SK-N-SH treated with all-trans-retinoic acid at 6 μM for 48 hours (cell line): ENCODE measurements at regions not wholly inside any gene's neighbourhood (a gene's known extent, or its start where the extent isn't known, plus 50 kb on each side); places are given as distances from the start of the nearest gene placed in this dataset.
"Not testable (repeated sequence)": the region's sequence is repeated elsewhere in the genome, so short reads cannot be mapped to it uniquely, and the experiment has no call there.

Experiments used
- ATAC-seq: fragments of 200-7000 bp; cut with Tn5 transposase; 3 replicates; pipeline ENCODE4 v1.9.1; 2020; ENCODE audit warnings: mild to moderate bottlenecking, moderate library complexity
- ARNTL ChIP-seq: fragments of 450-650 bp; formaldehyde crosslinking; IDR thresholded peaks from 2 replicates; pipeline ENCODE4 v1.5.0; 2020; ENCODE audit warnings: low read depth, mild to moderate bottlenecking, moderate library complexity, borderline replicate concordance
- BACH2 ChIP-seq: fragments of 250-450 bp; sonication (Bioruptor Pico); IDR thresholded peaks from 2 replicates; pipeline ENCODE4 v1.9.0; 2021; ENCODE audit warnings: mild to moderate bottlenecking, borderline replicate concordance
- CSRNP3 ChIP-seq: fragments of 250-450 bp; sonication (Bioruptor Pico); IDR thresholded peaks from 2 replicates; pipeline ENCODE4 v1.5.1; 2021; ENCODE audit warnings: mild to moderate bottlenecking, moderate library complexity
- ESRRG ChIP-seq: fragments of 250-450 bp; sonication (Bioruptor Pico); IDR thresholded peaks from 2 replicates; pipeline ENCODE4 v1.6.1; 2021; ENCODE audit warnings: mild to moderate bottlenecking
- GLIS3 ChIP-seq: fragments of 250-450 bp; sonication (Bioruptor Pico); IDR thresholded peaks from 2 replicates; pipeline ENCODE4 v1.5.0; 2020; ENCODE audit warnings: mild to moderate bottlenecking, moderate library complexity
- ISL1 ChIP-seq: fragments of 250-450 bp; sonication (Bioruptor Pico); IDR thresholded peaks from 2 replicates; pipeline ENCODE4 v2.1.2; 2022; ENCODE audit warnings: mild to moderate bottlenecking, moderate library complexity
- OSR1 ChIP-seq: fragments of 250-450 bp; sonication (Bioruptor Pico); IDR thresholded peaks from 2 replicates; pipeline ENCODE4 v1.8.0; 2022; ENCODE audit warnings: moderate library complexity, mild to moderate bottlenecking, inconsistent platforms
- POU6F1 ChIP-seq: fragments of 250-450 bp; sonication (Bioruptor Pico); IDR thresholded peaks from 2 replicates; pipeline ENCODE4 v1.8.0; 2021; ENCODE audit warnings: low read depth, mild to moderate bottlenecking, moderate library complexity, borderline replicate concordance
- PPARA ChIP-seq: fragments of 250-450 bp; sonication (Bioruptor Pico); IDR thresholded peaks from 2 replicates; pipeline ENCODE4 v1.5.0; 2020; ENCODE audit warnings: mild to moderate bottlenecking, borderline replicate concordance
- RARB ChIP-seq: fragments of 250-450 bp; sonication (Bioruptor Pico); IDR thresholded peaks from 2 replicates; pipeline ENCODE4 v1.8.0; 2021; ENCODE audit warnings: mild to moderate bottlenecking, moderate library complexity
- TCF4 ChIP-seq: fragments of 250-450 bp; sonication (Bioruptor Pico); IDR thresholded peaks from 2 replicates; pipeline ENCODE4 v1.8.0; 2021; ENCODE audit warnings: mild to moderate bottlenecking, moderate library complexity, borderline replicate concordance
- TSHZ2 ChIP-seq: fragments of 250-450 bp; sonication (Bioruptor Pico); IDR thresholded peaks from 2 replicates; pipeline ENCODE4 v1.5.0; 2020; ENCODE audit warnings: mild to moderate bottlenecking, moderate library complexity
- ZFP3 ChIP-seq: fragments of 250-450 bp; sonication (Bioruptor Pico); IDR thresholded peaks from 2 replicates; pipeline ENCODE4 v1.5.0; 2020; ENCODE audit warnings: mild to moderate bottlenecking, moderate library complexity
- ZFP30 ChIP-seq: fragments of 450-650 bp; formaldehyde crosslinking; IDR thresholded peaks from 2 replicates; pipeline ENCODE4 v1.5.0; 2022; ENCODE audit warnings: mild to moderate bottlenecking, moderate library complexity
- ZNF565 ChIP-seq: fragments of 450-650 bp; formaldehyde crosslinking; conservative IDR thresholded peaks from 2 replicates; pipeline ENCODE4 v1.5.0; 2020; ENCODE audit warnings: low read depth, mild to moderate bottlenecking, moderate library complexity

GRCh38 chr5:63089147-63089546 lies 510.5 kb downstream of the LRRC70 start:
- no peak for ATAC-seq
- TF ChIP-seq TCF4 (CRISPR knock-in tag) (no peak), ARNTL (CRISPR knock-in tag) (no peak), ZNF565 (CRISPR knock-in tag) (no peak)

GRCh38 chr5:63085561-63085960 lies 506.9 kb downstream of the LRRC70 start:
- no peak for ATAC-seq
- TF ChIP-seq BACH2 (CRISPR knock-in tag) = no peak
- no peak for TF ChIP-seq ZFP3
- TF ChIP-seq ESRRG (CRISPR knock-in tag) = no peak
- TF ChIP-seq ZNF565 (CRISPR knock-in tag) = no peak
- TF ChIP-seq CSRNP3 (CRISPR knock-in tag) = no peak
- TF ChIP-seq ISL1 (CRISPR knock-in tag) = no peak
- TF ChIP-seq TSHZ2 (CRISPR knock-in tag) = no peak
- no peak for TF ChIP-seq ZFP30 (CRISPR knock-in tag)
- TF ChIP-seq GLIS3 (CRISPR knock-in tag) = no peak
- TF ChIP-seq RARB (CRISPR knock-in tag) = no peak
- TF ChIP-seq, all 23 proteins: peak for 0

- not testable (repeated sequence) for ATAC-seq
These were observed 505.1 kb downstream of the LRRC70 start for GRCh38 chr5:63083689-63084088.

GRCh38 chr5:63081402-63081801 lies 502.8 kb downstream of the LRRC70 start:
- no peak for ATAC-seq
- TF ChIP-seq TSHZ2 (CRISPR knock-in tag) = no peak
- no peak for TF ChIP-seq GLIS3 (CRISPR knock-in tag)
- no peak for TF ChIP-seq TCF4 (CRISPR knock-in tag)
- no peak for TF ChIP-seq PPARA (CRISPR knock-in tag)
- no peak for TF ChIP-seq ZFP3
- TF ChIP-seq POU6F1 (CRISPR knock-in tag) = no peak
- no peak for TF ChIP-seq ARNTL (CRISPR knock-in tag)

- ATAC-seq = no peak
- TF ChIP-seq ZFP30 (CRISPR knock-in tag) (no peak), ARNTL (CRISPR knock-in tag) (no peak), GLIS3 (CRISPR knock-in tag) (no peak), OSR1 (CRISPR knock-in tag) (no peak), POU6F1 (CRISPR knock-in tag) (no peak)
- TF ChIP-seq, all 23 proteins: peak for 0
These were observed 491.4 kb downstream of the LRRC70 start for GRCh38 chr5:63070001-63070400.
